ENCODE measurements at regions not wholly inside any gene's neighbourhood (a gene's known extent, or its start where the extent isn't known, plus 50 kb on each side); places are given as distances from the start of the nearest gene placed in this dataset.
"Not testable (repeated sequence)": the region's sequence is repeated elsewhere in the genome, so short reads cannot be mapped to it uniquely, and the experiment has no call there.

- TF ChIP-seq CTCF (IDR thresholded peaks at IDR 0.05; ENCODE audit: control extremely low read depth in 1 of 3, insufficient read depth in 1 of 3, low read depth in 1 of 3, low read length in 3 of 3); POLR2A (IDR thresholded peaks at IDR 0.05; ENCODE audit: control extremely low read depth in 1 of 2, low read depth in 2 of 2, low read length in 2 of 2); RXRA (IDR thresholded peaks at IDR 0.05; ENCODE audit: insufficient read depth, low read depth, low read length); YY1 (IDR thresholded peaks at IDR 0.05; ENCODE audit: low read depth, low read length); JUN (IDR thresholded peaks at IDR 0.05; ENCODE audit: low read depth, low read length); ATF3 (IDR thresholded peaks at IDR 0.05; ENCODE audit: insufficient read depth, low read depth, low read length); ATF2 (IDR thresholded peaks at IDR 0.05; ENCODE audit: low read length): not testable (repeated sequence)
These were observed 547.9 kb downstream of the TMEM135 start for GRCh38 chr11:87585613-87586012.
